ENCODE measurements at regions not wholly inside any gene's neighbourhood (a gene's known extent, or its start where the extent isn't known, plus 50 kb on each side); places are given as distances from the start of the nearest gene placed in this dataset.

DNA sequence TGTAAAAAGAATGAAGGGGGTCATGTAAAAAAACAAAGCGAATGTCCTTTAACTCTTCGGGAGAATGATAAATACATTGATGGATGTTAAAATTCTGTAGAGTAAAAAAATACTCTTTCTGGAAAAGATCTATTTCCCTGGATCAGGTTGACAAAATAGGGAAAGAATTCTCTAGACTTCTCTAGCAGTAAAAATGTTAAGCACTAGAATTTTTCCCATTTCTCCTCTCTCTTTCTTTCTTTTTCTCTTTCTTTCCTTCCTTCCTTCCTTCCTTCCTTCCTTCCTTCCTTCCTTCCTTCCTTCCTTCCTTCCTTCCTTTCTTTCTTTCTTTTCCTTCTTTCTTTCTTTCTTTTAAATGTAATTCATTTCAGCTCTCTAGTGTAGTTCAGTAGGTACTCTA lies 552.5 kb downstream of the LRFN5 start:
- TF ChIP-seq POLR2AphosphoS5 (IDR thresholded peaks at IDR 0.05): no peak
- TF ChIP-seq, protein P1, sequence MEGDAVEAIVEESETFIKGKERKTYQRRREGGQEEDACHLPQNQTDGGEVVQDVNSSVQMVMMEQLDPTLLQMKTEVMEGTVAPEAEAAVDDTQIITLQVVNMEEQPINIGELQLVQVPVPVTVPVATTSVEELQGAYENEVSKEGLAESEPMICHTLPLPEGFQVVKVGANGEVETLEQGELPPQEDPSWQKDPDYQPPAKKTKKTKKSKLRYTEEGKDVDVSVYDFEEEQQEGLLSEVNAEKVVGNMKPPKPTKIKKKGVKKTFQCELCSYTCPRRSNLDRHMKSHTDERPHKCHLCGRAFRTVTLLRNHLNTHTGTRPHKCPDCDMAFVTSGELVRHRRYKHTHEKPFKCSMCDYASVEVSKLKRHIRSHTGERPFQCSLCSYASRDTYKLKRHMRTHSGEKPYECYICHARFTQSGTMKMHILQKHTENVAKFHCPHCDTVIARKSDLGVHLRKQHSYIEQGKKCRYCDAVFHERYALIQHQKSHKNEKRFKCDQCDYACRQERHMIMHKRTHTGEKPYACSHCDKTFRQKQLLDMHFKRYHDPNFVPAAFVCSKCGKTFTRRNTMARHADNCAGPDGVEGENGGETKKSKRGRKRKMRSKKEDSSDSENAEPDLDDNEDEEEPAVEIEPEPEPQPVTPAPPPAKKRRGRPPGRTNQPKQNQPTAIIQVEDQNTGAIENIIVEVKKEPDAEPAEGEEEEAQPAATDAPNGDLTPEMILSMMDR (IDR thresholded peaks at IDR 0.05 in 8 of 11, conservative IDR thresholded peaks at IDR 0.05 in 3 of 11): no peak

All from spleen (tissue), 7 donors.